Kidney (tissue), 13 donors: ENCODE measurements at regions not wholly inside any gene's neighbourhood (a gene's known extent, or its start where the extent isn't known, plus 50 kb on each side); places are given as distances from the start of the nearest gene placed in this dataset.
A peak's percentile ranks its signal among the peaks of the same experiment; 100 is the strongest.

ENCODE experiments used
- DNase-seq, 5 donors: peaks; one replicate each; pipeline ENCODE4 v3.0.0-alpha.2; 2013 to 2020
- FAIRE-seq: peaks from 2 replicates; lab custom pipeline; 2012; peaks lifted over from hg19 to GRCh38; lab: Jason Lieb, UNC
- H3K27ac ChIP-seq, 2 donors: one replicate each; pipeline ENCODE4 v1.7.0; 2013; ENCODE audit warnings: low read depth in 2 of 2, low read length in 2 of 2, inconsistent platforms in 1 of 2
- H3K27me3 ChIP-seq: one replicate; pipeline ENCODE4 v1.7.1; 2013; ENCODE audit warnings: low read length, inconsistent platforms; ENCODE audit not compliant: control insufficient read depth, insufficient read depth
- H3K36me3 ChIP-seq, 3 donors: one replicate each; pipeline versions ENCODE4 v1.7.0 to v1.7.1; 2013; ENCODE audit warnings: low read length in 3 of 3, control low read depth in 1 of 3, inconsistent platforms in 1 of 3; ENCODE audit not compliant: insufficient read depth in 3 of 3, control insufficient read depth in 2 of 3
- H3K4me1 ChIP-seq, 3 donors: one replicate each; pipeline versions ENCODE4 v1.7.0 to v1.7.1; 2013; ENCODE audit warnings: low read length in 3 of 3, inconsistent platforms in 1 of 3, low read depth in 1 of 3; ENCODE audit not compliant: control insufficient read depth in 2 of 3, insufficient read depth in 2 of 3
- H3K4me3 ChIP-seq, 3 donors: one replicate each; pipeline versions ENCODE4 v1.7.0 to v1.8.1; 2013; ENCODE audit warnings: low read length in 3 of 3, control low read depth in 1 of 3, inconsistent platforms in 1 of 3
- H3K9ac ChIP-seq, 3 donors: one replicate each; pipeline versions ENCODE4 v1.7.0 to v1.7.1; 2013; ENCODE audit warnings: low read length in 3 of 3, control low read depth in 1 of 3, inconsistent platforms in 1 of 3
- H3K9me3 ChIP-seq, 3 donors: one replicate each; pipeline versions ENCODE4 v1.7.0 to v1.7.1; 2013; ENCODE audit warnings: low read length in 3 of 3, control low read depth in 1 of 3, inconsistent platforms in 1 of 3; ENCODE audit not compliant: control insufficient read depth in 2 of 3, insufficient read depth in 1 of 3
- CTCF ChIP-seq: IDR thresholded peaks from 3 replicates; pipeline ENCODE4 v1.5.1; 2012; ENCODE audit warnings: mild to moderate bottlenecking, moderate library complexity, borderline replicate concordance; ENCODE audit not compliant: insufficient read depth; ENCODE audit errors: extremely low read depth
- intact Hi-C: fragments of 100-400 bp; cut with DNase I; formaldehyde crosslinking; loops from one replicate; pipeline ENCODE4 v1.11.1; 2022
- donor health status: control.
- donor health status: control.
- donor health status: control.
- donor health status: control.
- donor health status: control.
- donor health status: DM: yes; HTN: yes; CAD: no.
- donor health status: Normal renal cell carcinoma (clear cell type).

- Histone ChIP-seq H3K27me3 (no peaks in the 10 kb centered on the region), H3K36me3 (no peaks in the 10 kb centered on the region), H3K4me3 (no peak overlapping the region), H3K9ac (no peak overlapping the region), H3K4me1 (no peaks in the 10 kb centered on the region), H3K9me3 (no peaks in the 10 kb centered on the region), H3K27ac (no peak overlapping the region)
- DNase-seq (no peak), FAIRE-seq (no peak)
- intact Hi-C loops: no loop called here
- TF ChIP-seq CTCF: no peak
These were observed 58.7 kb upstream of the ANKRD55 start for GRCh38 chr5:56291661-56292374.

- Histone ChIP-seq H3K36me3 (no peaks in the 10 kb centered on the region), H3K9me3 (no peaks in the 10 kb centered on the region), H3K4me3 (no peak overlapping the region), H3K9ac (no peak overlapping the region), H3K27me3 (no peaks in the 10 kb centered on the region), H3K4me1 (no peaks in the 10 kb centered on the region), H3K27ac (no peak overlapping the region)
- TF ChIP-seq CTCF: no peak
- intact Hi-C loops: no loop called here
- FAIRE-seq: no peak
- DNase-seq: peak in 1 of 5 donors; percentile 35
These were observed 58.0 kb upstream of the ANKRD55 start for GRCh38 chr5:56291079-56291643.

- no peak for TF ChIP-seq CTCF
- H3K36me3 ChIP-seq: no peaks in the 10 kb centered on the region
- no peaks in the 10 kb centered on the region for H3K9me3 ChIP-seq
- H3K27ac ChIP-seq: no peak overlapping the region
- H3K27me3 ChIP-seq: no peaks in the 10 kb centered on the region
- DNase-seq: peak in 1 of 5 donors; percentile 39
- H3K4me3 ChIP-seq: no peak overlapping the region
- H3K9ac ChIP-seq: no peak overlapping the region
- FAIRE-seq: no peak
- no peaks in the 10 kb centered on the region for H3K4me1 ChIP-seq
- intact Hi-C loops: no loop called here
These were observed 57.4 kb upstream of the ANKRD55 start for GRCh38 chr5:56290378-56291078.
